ENCODE measurements at regions not wholly inside any gene's neighbourhood (a gene's known extent, or its start where the extent isn't known, plus 50 kb on each side); places are given as distances from the start of the nearest gene placed in this dataset.
"Not testable (repeated sequence)": the region's sequence is repeated elsewhere in the genome, so short reads cannot be mapped to it uniquely, and the experiment has no call there.

- Histone ChIP-seq H3K9me3 (ENCODE audit: low read depth) (no peaks in the 10 kb centered on the region), H3K4me1 (ENCODE audit: low read depth) (no peaks in the 10 kb centered on the region), H3K27ac (no peak overlapping the region), H3K36me3 (no peaks in the 10 kb centered on the region), H3K4me3 (no peak overlapping the region), H3K27me3 (no peaks in the 10 kb centered on the region)
- no peak for DNase-seq (ENCODE audit: low read depth in 1 of 2, low spot score in 1 of 2)
- no peak for TF ChIP-seq CTCF (IDR thresholded peaks at IDR 0.05; ENCODE audit: low read depth, low read length)
These were observed 950.6 kb downstream of the TBC1D32 start for GRCh38 chr6:120383681-120384080.

GRCh38 chr6:120378582-120379220 is 955.6 kb downstream of the TBC1D32 start:
- peak; percentile 64 to 73 for DNase-seq (ENCODE audit: low read depth in 1 of 2, low spot score in 1 of 2)
- no peaks in the 10 kb centered on the region for H3K36me3 ChIP-seq
- no peaks in the 10 kb centered on the region for H3K27me3 ChIP-seq
- no peak overlapping the region for H3K27ac ChIP-seq
- TF ChIP-seq CTCF (IDR thresholded peaks at IDR 0.05; ENCODE audit: low read depth, low read length): peak; percentile 70
- H3K4me3 ChIP-seq: no peak overlapping the region
- no peaks in the 10 kb centered on the region for H3K4me1 ChIP-seq (ENCODE audit: low read depth)
- no peaks in the 10 kb centered on the region for H3K9me3 ChIP-seq (ENCODE audit: low read depth)

- no peak overlapping the region for H3K27ac ChIP-seq
- H3K27me3 ChIP-seq: no peaks in the 10 kb centered on the region
- no peaks in the 10 kb centered on the region for H3K4me1 ChIP-seq (ENCODE audit: low read depth)
- no peak for TF ChIP-seq CTCF (IDR thresholded peaks at IDR 0.05; ENCODE audit: low read depth, low read length)
- no peak for DNase-seq (ENCODE audit: low read depth in 1 of 2, low spot score in 1 of 2)
- no peak overlapping the region for H3K4me3 ChIP-seq
- H3K9me3 ChIP-seq (ENCODE audit: low read depth): no peaks in the 10 kb centered on the region
- H3K36me3 ChIP-seq: no peaks in the 10 kb centered on the region
These were observed 961.1 kb downstream of the TBC1D32 start for GRCh38 chr6:120373185-120373584.

- DNase-seq (ENCODE audit: low read depth in 1 of 2, low spot score in 1 of 2): no peak
- no peaks in the 10 kb centered on the region for H3K27me3 ChIP-seq
- no peak for TF ChIP-seq CTCF (IDR thresholded peaks at IDR 0.05; ENCODE audit: low read depth, low read length)
These were observed 970.9 kb downstream of the TBC1D32 start for GRCh38 chr6:120363429-120363828.

GRCh38 chr6:120358535-120358934 is 975.7 kb downstream of the TBC1D32 start:
- H3K4me1 ChIP-seq (ENCODE audit: low read depth); H3K27ac ChIP-seq; H3K27me3 ChIP-seq; H3K4me3 ChIP-seq; H3K36me3 ChIP-seq; H3K9me3 ChIP-seq (ENCODE audit: low read depth); DNase-seq (ENCODE audit: low read depth in 1 of 2, low spot score in 1 of 2): not testable (repeated sequence)

More at GRCh38 chr6:120363429-120363828, 970.9 kb downstream of the TBC1D32 start:
- Histone ChIP-seq H3K9me3 (ENCODE audit: low read depth) (no peaks in the 10 kb centered on the region), H3K36me3 (no peaks in the 10 kb centered on the region), H3K4me1 (ENCODE audit: low read depth) (no peaks in the 10 kb centered on the region), H3K4me3 (no peak overlapping the region), H3K27ac (no peak overlapping the region)

- DNase-seq (ENCODE audit: low read depth in 1 of 2, low spot score in 1 of 2): no peak
- TF ChIP-seq CTCF (IDR thresholded peaks at IDR 0.05; ENCODE audit: low read depth, low read length): no peak
These were observed 976.8 kb downstream of the TBC1D32 start for GRCh38 chr6:120357447-120357846.

More at GRCh38 chr6:120357447-120357846, 976.8 kb downstream of the TBC1D32 start:
- H3K4me1 ChIP-seq (ENCODE audit: low read depth): no peaks in the 10 kb centered on the region
- H3K9me3 ChIP-seq (ENCODE audit: low read depth): no peaks in the 10 kb centered on the region
- no peak overlapping the region for H3K27ac ChIP-seq
- H3K36me3 ChIP-seq: no peaks in the 10 kb centered on the region
- no peaks in the 10 kb centered on the region for H3K27me3 ChIP-seq
- H3K4me3 ChIP-seq: no peak overlapping the region

Measured in cardiac muscle cell (in vitro differentiated cells and primary cell).